GM12864 (cell line): ENCODE measurements at regions not wholly inside any gene's neighbourhood (a gene's known extent, or its start where the extent isn't known, plus 50 kb on each side); places are given as distances from the start of the nearest gene placed in this dataset.

Source experiments
- DNase-seq: peaks from one replicate; pipeline ENCODE4 v3.0.0-alpha.2; 2011; ENCODE audit warnings: low read depth
- H3K4me3 ChIP-seq: 2 replicates; pipeline ENCODE4 v1.5.1; 2011; ENCODE audit warnings: mild to moderate bottlenecking, low read depth, low read length, control low read depth
- TF ChIP-seq, protein P1 (sequence below): IDR thresholded peaks from 2 replicates; pipeline ENCODE4 v1.5.1; 2011; ENCODE audit warnings: low read depth, mild to moderate bottlenecking, moderate library complexity, low read length, control low read depth, inconsistent platforms; ENCODE audit errors: missing control alignments

DNA sequence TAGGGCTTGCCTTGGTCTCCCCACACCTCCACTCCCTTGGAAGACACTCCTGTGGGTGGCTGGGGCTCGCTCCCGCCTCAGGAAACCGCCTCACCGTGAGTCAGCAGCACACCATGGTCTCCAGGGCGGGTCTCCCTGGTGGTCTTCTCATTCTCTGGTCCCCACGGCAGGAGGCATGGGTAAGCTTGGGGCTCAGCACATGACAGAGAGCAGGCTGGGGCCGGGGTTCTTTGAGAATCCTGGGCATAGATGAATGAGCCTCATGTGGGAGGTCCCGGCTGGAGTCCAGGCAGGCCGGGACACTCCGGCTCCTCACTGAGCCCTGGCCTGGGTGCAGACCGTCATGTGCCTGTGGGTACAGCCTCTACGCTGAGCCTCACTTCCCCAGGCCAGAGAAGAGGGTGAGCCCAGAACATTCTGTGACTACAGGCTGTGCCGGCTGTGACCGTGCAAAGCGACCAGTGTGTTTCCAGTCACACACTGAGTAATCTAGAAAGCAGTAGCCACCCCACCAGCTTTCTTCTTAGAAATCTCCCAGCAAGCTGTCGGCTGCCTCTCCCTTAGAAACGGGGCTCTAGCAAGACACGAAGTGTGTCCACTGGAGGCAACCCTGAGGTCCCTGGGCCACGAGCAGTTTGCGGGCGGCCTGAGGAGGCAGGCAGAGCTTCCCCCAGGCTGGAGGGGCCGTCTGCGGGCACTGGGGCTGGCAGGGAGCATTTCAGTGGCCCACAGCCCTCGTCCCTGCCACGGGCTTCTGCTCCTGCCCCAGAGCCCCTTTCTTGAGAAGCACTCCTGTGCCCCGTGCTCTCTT, 93.1 kb downstream of the RHOB start:
- TF ChIP-seq, protein P1, sequence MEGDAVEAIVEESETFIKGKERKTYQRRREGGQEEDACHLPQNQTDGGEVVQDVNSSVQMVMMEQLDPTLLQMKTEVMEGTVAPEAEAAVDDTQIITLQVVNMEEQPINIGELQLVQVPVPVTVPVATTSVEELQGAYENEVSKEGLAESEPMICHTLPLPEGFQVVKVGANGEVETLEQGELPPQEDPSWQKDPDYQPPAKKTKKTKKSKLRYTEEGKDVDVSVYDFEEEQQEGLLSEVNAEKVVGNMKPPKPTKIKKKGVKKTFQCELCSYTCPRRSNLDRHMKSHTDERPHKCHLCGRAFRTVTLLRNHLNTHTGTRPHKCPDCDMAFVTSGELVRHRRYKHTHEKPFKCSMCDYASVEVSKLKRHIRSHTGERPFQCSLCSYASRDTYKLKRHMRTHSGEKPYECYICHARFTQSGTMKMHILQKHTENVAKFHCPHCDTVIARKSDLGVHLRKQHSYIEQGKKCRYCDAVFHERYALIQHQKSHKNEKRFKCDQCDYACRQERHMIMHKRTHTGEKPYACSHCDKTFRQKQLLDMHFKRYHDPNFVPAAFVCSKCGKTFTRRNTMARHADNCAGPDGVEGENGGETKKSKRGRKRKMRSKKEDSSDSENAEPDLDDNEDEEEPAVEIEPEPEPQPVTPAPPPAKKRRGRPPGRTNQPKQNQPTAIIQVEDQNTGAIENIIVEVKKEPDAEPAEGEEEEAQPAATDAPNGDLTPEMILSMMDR = no peak
- DNase-seq = no peak
- H3K4me3 ChIP-seq = no peak overlapping the region

DNA sequence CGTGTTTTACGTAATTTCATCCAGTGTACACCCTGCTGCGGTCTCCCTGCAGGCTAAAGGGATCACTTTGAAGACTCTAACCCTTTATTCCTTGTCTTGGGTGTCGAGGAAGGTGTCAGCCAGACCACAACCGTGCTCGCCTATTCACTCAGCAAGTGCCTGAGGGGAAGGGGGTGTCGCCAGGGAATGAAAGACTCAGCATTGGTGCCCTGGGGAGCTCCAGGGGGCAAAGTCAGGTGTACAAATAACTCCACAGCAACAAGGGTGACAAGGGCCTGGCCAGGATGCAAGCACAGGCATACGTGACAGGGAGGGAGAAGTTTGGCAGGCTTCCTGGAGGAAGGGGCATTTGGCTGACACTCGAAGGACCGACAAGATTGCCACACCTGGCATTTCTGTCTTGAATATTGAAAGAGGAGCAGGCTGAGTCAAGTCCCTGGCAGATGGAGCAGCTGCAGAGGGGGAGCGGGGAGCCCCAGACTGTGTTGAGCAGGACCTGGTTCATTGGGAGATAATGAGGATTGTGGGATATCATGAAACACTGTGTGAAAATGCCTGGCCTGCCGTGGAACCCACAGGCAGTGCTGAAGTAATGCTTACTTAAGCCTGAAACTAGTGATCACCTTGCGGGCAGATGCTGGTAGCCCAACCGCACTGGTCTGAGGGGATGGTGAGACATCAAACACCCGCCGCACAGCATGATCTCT, 93.9 kb downstream of the RHOB start:
- no peak for DNase-seq
- H3K4me3 ChIP-seq = no peak overlapping the region
- TF ChIP-seq, protein P1 = no peak

DNA sequence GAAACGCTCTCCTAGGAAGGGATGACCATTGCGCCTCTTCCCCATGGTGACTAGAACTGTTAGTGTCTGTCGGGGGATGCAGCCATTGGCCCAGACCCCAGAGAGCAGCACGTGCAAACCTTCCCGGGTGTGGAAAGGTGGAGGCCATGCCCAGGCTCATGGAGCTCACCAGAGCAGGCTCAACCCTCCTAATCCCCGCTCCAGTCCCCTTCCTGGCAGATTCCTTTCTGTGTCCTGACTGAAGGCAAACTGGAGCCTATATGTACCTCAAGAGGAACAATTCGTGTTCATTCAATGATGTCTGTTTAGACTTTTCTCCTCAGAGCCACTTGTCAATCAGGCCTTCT, 94.4 kb downstream of the RHOB start:
- no peak for DNase-seq
- TF ChIP-seq, protein P1 = no peak
- H3K4me3 ChIP-seq = no peak overlapping the region

DNA sequence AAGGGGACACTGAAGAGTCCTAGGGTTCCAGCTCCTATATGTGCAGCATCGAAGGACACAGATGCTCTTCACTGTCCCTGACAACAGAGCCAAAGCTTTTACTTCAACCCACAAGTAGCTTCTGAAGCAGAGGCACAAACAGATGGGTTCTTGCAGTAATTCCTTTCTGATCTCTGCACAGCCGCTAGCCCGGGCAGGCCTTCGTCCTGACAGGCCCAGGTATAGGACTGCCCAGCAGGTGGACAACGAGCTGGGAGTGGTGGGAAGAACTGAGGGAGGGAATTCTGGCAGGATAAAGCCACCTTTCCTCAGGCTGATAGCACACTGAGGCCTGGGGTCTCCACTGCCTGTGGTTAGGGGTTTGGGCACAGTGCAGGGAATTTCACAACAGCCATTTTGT, 94.8 kb downstream of the RHOB start:
- H3K4me3 ChIP-seq = no peak overlapping the region
- DNase-seq = no peak
- TF ChIP-seq, protein P1 = no peak

DNA sequence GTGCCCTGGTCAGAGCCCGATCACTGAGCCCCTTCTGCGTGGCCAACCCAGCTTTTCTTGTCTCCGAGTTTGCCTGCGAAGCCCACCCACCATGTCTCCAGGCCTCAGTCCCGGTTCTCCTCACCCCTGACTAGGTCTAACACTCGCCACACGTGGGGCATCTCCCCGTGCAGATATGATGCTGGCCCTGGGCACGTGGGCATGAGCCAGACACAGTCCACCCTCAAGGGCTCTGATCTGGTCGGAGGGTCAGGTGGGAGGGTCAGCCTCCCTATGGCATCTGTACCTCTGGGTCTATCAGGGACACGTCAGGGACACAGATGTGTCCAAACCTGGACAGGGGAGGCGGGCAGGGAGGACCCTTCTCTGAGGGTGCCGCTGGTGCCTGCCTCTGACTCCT, 95.4 kb downstream of the RHOB start:
- no peak for DNase-seq
- H3K4me3 ChIP-seq = no peak overlapping the region
- TF ChIP-seq, protein P1 = no peak

DNA sequence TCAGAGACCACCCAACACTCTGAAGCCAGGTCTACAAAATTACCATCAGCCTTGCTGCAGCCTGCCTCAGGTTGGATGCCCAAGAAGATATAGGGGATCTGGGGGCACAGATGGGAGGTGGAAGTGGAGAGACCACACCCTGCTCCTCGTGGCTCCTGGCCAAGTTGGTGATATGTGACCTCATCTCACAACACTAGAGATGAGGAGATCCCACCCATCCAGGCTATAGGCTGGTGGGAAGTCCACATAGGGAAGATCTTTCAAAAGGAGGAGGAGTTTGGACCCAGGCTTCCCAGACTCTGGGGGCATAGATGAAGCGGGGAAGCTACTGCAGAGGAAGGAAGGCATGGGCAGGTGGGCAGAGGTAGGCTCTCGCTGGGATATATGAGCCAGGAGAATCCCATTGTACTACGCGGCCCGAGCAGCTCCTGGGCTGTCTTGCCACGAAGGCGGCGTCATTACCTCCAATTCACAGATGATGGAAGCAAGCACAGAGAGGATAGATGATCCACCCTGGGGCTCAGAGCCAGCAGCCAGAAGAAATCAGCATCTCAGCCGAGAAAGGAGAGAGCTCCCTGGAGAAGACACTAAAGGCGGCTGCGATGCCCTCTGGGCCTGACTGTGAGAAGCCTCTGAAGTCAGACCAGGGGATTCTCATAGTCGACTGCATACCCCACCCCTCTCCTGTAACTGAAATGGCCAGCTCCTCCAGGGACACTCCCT, 96.0 kb downstream of the RHOB start:
- no peak for DNase-seq
- TF ChIP-seq, protein P1 = no peak
- no peak overlapping the region for H3K4me3 ChIP-seq
